HFF-Myc (cell line): ENCODE measurements at regions not wholly inside any gene's neighbourhood (a gene's known extent, or its start where the extent isn't known, plus 50 kb on each side); places are given as distances from the start of the nearest gene placed in this dataset.

ENCODE experiments used
- DNase-seq: peaks from one replicate; pipeline ENCODE4 v3.0.0-alpha.2; 2011; ENCODE audit warnings: low read depth; ENCODE audit errors: extremely low read depth
- H3K4me3 ChIP-seq: replicated peaks from 2 replicates; pipeline ENCODE4 v1.5.1; 2011; ENCODE audit warnings: low read depth, mild to moderate bottlenecking, control low read depth, low read length
- TF ChIP-seq, protein P1 (sequence below): IDR thresholded peaks from 2 replicates; pipeline ENCODE4 v1.5.1; 2012; ENCODE audit warnings: mild to moderate bottlenecking, low read depth, low read length, control low read depth; ENCODE audit errors: missing control alignments

DNA sequence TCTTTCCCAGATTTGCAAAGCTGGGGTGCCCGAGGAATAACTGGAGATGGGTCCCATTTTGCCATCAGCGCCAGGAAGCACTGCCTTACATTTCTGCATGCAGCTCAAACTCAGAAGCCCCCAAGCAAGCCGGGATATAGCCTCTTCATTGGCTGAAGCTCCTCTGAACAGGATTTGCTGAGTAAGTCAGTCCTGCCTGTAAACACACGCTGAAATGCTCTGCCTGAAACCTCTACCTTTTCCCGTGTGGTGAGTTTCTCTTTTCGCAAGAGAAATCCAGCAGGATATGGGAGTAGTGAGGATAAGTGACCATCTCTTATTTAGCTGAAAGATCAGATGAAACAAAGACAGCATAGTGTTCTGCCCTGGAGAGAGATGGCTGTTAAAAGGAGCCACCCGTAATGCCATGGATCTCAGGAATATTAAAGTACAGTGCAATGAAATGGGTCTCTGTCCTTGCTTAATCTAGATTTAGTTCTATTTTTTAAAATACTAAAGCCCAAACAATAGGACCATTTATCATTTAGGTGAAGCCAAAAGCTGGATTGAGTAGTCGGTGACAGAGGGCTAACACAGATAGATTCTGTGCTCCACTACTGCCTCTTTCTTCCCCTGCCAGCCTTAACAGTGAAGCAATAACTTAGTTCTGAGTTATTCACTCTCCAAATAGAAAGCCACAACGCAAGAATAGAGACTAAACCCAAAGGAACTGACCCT lies 177.5 kb upstream of the PPP2R2B start:
- TF ChIP-seq, protein P1, sequence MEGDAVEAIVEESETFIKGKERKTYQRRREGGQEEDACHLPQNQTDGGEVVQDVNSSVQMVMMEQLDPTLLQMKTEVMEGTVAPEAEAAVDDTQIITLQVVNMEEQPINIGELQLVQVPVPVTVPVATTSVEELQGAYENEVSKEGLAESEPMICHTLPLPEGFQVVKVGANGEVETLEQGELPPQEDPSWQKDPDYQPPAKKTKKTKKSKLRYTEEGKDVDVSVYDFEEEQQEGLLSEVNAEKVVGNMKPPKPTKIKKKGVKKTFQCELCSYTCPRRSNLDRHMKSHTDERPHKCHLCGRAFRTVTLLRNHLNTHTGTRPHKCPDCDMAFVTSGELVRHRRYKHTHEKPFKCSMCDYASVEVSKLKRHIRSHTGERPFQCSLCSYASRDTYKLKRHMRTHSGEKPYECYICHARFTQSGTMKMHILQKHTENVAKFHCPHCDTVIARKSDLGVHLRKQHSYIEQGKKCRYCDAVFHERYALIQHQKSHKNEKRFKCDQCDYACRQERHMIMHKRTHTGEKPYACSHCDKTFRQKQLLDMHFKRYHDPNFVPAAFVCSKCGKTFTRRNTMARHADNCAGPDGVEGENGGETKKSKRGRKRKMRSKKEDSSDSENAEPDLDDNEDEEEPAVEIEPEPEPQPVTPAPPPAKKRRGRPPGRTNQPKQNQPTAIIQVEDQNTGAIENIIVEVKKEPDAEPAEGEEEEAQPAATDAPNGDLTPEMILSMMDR: no peak
- no peak overlapping the region for H3K4me3 ChIP-seq
- no peak for DNase-seq

DNA sequence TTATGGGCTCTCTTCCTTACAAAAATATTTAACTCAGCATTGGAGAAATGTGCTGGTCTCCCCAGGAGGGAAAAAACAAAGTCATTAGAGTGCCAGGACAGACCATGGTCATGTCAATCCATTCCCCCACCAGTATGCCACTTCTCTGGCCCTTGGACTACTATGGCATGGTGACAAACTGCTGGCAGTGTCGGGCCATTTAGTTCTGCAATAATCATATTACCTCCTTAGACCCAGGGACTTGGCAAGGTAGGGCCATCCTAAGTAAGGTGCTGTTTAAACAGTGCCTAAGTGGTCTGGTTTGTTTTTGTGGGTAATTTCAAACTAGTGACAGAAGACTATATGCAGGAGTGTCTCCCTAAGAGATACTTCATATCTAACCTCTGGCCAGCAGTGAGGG lies 177.8 kb upstream of the STK32A start:
- DNase-seq: no peak
- no peak overlapping the region for H3K4me3 ChIP-seq
- TF ChIP-seq, protein P1: no peak

DNA sequence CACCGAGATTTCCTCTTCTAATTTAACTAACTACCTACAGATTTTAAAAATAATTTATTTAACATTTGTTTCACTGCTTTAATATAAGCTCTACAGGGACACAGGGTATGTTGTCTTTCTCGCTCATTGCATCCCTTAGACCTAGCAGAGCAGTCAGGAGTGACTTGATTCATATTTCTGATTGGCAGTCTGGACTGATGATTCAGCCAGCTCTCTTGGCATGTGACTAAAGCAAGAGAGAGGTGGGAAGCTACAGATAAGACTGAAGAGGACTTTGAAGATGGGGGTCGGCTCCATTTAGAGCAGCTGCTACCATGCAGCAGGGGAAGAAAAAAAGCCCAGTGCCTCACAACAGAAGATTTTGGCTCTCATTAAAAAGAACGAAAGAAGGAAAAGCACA lies 173.4 kb upstream of the STK32A start:
- DNase-seq: no peak
- TF ChIP-seq, protein P1: no peak
- no peak overlapping the region for H3K4me3 ChIP-seq

DNA sequence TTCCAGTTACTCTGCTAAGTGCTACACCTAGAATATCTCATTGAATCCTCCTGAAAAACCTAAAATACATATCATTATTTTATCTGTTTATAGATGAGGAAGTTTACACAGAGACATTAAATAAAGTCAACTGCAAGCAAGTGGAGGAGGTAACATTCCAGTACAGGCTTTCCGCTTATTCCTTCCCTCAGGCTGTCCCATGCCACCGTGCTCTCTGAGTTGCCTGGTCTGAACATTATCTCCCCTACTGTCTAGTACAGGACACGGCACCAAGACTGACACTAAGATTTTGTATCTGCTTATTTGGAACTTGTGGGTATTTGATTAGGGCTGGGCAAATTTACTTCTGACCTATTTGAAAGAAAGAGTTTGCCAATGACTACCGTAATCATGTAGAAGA lies 172.4 kb upstream of the STK32A start:
- TF ChIP-seq, protein P1: no peak
- DNase-seq: no peak
- no peak overlapping the region for H3K4me3 ChIP-seq

DNA sequence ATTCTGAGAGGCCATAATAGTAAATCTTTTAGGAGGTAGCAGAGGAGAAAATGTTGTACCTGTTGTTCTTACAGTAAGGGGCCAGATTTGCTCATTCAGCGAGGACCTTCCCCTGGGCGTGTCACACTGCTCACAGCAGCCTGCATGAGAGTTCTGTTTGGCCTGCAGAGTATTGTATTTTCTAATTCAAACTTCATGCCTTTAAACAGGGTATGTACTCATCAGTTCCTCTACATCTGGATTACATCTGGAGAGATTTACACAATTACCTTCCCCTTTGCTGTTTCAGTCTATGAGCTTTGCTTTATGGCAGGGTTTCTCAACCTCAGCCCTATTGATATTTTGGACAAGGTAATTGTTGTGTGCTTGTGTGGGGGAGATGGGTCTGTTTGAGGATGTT lies 170.9 kb upstream of the STK32A start:
- TF ChIP-seq, protein P1: no peak
- DNase-seq: peak; percentile 2
- H3K4me3 ChIP-seq: no peak overlapping the region

DNA sequence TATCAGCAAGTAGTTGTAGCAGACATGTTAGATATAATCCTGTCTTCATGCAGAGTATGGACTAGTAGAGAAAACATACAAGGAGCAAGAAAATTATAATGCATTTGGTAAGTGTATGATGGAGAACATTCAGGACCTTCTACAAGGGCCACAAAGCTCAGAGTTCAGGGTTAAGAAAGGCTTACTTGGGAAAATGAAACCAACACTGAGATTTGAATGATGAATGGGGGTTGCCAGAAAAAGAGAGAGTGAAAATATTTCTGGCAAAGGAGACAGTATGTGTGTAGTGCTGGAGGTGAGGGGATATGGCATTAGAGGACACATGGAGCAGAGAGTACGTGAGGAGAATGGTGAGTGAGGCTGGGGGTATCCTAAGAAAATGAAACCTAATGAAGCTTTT lies 169.8 kb upstream of the STK32A start:
- TF ChIP-seq, protein P1: no peak
- H3K4me3 ChIP-seq: no peak overlapping the region
- no peak for DNase-seq

DNA sequence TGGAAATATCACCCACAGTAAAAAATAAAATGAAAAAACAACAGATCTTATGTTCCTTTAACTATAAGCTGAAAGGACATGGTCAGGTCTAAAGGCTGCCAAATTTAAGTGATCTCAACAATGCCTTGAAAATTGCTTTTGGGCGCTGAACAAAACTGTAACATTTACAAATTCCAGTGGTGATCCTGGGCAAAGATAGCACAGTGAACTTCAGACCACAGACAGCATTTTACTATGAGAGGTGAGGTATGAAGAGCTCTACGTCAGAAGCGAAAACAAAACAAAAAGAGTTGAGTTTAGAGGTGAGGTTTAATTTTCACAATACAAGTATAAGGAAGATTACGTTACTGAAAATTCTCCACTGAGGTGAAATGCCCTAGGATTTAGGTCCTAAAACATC lies 165.8 kb upstream of the STK32A start:
- TF ChIP-seq, protein P1: no peak

More for the DNA sequence above, 165.8 kb upstream of the STK32A start:
- no peak for DNase-seq
- no peak overlapping the region for H3K4me3 ChIP-seq
